HG03097 (cell line): ENCODE measurements at regions not wholly inside any gene's neighbourhood (a gene's known extent, or its start where the extent isn't known, plus 50 kb on each side); places are given as distances from the start of the nearest gene placed in this dataset.
"Not testable (repeated sequence)": the region's sequence is repeated elsewhere in the genome, so short reads cannot be mapped to it uniquely, and the experiment has no call there.

Experiments
- ATAC-seq: cut with Tn5 transposase; IDR thresholded peaks from one replicate; pipeline ENCODE4 v1.9.1; 2021; ENCODE audit not compliant: unreplicated experiment, low FRiP score

DNA sequence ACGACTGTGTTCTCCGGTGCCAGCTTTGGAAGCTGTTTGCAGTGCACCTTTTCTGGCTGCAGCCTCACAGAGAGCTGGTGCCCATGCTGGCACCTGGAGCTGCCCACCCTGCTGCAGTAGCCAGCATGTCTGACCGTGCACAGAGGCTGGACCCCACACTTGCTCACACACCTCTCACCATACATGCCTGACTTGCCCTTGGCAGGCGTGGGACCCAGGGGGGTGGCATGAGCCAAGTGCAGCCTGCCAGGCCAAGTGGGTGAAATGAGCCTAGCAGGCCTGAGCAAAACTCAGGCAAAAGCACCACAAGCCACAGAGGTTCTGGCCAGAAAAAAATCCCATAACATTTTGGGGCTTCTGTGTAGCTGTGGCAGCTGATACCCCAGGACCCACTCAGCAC, 258.8 kb downstream of the XPNPEP1 start:
- no peak for ATAC-seq

DNA sequence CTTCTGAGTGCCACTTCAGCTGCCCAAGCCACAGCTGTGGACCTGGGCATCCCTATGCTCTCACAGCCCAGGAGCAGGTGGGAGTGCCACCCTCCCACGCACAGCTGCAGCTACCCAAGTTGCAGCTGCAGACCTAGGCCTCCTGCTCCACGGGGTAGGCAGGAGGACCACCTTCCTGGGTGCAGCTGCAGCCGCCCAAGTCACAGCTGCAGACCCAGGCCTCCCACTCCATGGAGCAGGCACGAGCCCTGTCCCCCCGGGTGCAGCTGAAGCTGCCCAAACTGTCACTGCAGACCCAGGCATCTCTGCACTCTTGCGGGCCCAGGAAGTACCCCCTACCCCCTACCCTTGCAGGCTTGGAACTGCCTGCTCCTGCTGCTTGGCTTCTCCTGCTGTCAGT, 260.2 kb downstream of the XPNPEP1 start:
- ATAC-seq, result no peak

DNA sequence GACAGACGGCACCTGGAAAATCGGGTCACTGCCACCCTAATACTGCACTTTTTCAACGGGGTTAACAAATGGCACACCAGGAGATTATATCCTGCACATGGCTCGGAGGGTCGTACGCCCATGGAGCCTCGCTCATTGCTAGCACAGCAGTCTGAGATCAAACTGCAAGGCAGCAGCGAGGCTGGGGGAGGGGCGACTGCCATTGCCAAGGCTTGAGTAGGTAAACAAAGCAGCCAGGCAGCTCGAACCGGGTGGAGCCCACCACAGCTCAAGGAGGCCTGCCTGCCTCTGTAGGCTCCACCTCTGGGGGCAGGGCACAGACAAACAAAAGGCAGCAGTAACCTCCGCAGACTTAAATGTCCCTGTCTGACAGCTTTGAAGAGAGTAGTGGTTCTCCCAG, 270.7 kb downstream of the XPNPEP1 start:
- ATAC-seq, result not testable (repeated sequence)

GRCh38 chr10:109650228-109650627, 273.1 kb downstream of the XPNPEP1 start:
- no peak for ATAC-seq

- no peak for ATAC-seq
These were observed 275.7 kb downstream of the XPNPEP1 start for GRCh38 chr10:109647627-109648026.

GRCh38 chr10:109633846-109634245, 289.5 kb downstream of the XPNPEP1 start:
- ATAC-seq, result no peak

GRCh38 chr10:109633017-109633416, 290.3 kb downstream of the XPNPEP1 start:
- not testable (repeated sequence) for ATAC-seq

DNA sequence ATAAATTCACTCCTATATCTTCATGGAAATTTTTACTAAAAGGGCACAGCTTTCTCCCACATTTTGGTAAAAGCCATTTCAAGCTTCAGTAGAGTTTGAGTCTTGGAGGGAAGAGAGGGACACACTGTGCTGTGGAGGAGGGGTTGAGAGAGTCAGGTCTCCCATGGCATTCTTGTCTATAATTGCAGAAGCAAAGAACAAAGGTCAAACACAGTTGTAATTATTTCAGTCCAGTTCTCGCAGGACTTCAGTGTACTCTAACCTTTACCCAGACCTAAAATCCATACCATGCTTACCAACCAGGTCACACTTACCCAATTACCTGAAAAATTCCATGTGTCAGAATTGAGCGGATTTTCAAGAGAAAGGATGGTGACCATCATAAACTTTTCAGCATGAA, 298.4 kb downstream of the XPNPEP1 start:
- no peak for ATAC-seq

- ATAC-seq, result no peak
These were observed 300.7 kb downstream of the XPNPEP1 start for GRCh38 chr10:109622566-109622965.

GRCh38 chr10:109620396-109620795, 302.9 kb downstream of the XPNPEP1 start:
- ATAC-seq, result no peak

- no peak for ATAC-seq
These were observed 303.4 kb downstream of the XPNPEP1 start for GRCh38 chr10:109619914-109620313.

- ATAC-seq, result no peak
These were observed 304.6 kb downstream of the XPNPEP1 start for GRCh38 chr10:109618748-109619147.

- no peak for ATAC-seq
These were observed 305.0 kb downstream of the XPNPEP1 start for GRCh38 chr10:109618301-109618700.

DNA sequence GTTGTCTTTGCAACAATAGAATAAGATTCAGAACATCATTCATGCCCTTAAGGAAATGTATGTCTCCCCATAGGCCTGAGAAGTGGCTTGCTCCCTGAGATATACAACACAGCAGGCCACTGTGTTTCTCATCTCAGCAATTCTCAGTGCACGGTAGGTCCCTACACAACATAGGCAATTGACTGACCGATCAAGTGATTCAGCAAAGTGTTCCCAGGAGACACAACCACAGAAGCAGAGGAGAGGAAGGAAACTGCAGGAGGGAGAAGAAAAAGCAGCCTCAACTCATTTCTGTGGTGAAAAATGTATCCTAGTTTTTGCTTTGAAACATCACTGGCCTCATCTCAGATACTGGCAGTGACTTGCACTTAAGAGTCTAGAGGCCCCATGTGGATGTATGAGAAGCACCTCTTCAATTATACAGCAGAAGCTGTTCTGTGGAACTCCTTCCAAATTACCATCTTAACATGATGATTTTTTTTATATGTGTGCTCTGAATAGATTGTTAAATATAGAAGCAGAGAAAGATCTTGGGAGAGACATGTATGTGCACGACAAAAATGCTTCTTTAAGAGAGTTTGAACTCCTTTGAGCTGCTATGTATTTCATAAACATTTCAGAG, 306.8 kb downstream of the XPNPEP1 start:
- ATAC-seq, result no peak

DNA sequence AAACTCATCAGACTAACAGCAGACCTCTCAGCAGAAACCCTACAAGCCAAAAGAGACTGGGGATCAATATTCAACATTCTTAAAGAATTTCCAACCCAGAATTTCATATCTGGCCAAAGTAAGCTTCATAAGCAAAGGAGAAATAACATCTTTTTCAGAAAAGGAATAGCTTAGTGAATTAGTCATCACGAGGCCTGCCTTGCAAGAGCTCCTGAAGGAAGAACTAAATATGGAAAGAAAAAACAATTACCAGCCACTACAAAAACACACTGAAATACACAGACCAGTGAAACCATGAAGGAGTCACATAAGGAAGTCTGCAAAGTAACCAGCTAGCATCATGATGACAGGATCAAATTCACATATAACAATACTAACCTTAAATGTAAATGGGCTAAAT, 328.0 kb downstream of the XPNPEP1 start:
- ATAC-seq, result not testable (repeated sequence)

GRCh38 chr10:109593682-109594081, 329.6 kb downstream of the XPNPEP1 start:
- ATAC-seq, result no peak

- no peak for ATAC-seq
These were observed 330.9 kb downstream of the XPNPEP1 start for GRCh38 chr10:109592391-109592790.

GRCh38 chr10:109591601-109592000, 331.7 kb downstream of the XPNPEP1 start:
- ATAC-seq, result no peak

DNA sequence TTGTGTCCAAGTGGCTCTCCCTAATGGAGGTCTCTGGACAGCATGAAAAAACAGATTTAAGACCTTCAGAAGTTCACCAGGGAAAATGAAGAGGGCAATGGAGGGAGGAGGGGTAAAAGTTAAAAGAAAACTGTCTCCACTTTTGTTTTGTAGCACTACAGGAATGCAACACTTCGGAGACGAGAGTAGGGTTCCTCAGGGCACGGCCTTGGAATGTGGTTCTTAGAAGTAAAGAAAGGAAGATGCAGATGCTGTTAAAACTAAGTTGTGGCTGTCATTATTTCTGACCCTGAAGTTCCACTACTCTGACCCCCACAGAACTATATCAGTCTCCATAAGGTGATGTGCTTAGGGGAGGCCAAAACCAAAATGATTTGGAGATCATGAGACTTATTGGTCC, 335.1 kb downstream of the XPNPEP1 start:
- ATAC-seq, result no peak

DNA sequence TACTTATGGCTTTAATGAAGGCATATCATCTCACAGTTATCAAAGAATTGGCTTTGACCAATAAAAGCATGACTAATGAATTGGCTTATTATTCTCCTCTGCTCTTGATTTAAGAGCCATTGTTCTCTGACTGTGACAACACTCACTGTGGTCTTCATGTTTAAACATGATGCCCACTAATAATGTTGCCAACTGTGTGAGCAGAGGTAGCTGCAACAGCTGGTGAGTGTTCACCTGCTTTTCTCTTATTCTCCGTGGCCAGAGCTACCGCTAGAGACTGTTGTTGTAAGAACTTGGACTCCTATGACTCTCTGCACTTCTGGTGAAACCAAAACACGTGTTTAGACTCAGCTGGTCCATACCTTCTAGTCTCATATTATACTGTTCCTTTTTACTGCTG, 335.9 kb downstream of the XPNPEP1 start:
- no peak for ATAC-seq

- ATAC-seq, result no peak
These were observed 366.9 kb downstream of the XPNPEP1 start for GRCh38 chr10:109556399-109556798.

DNA sequence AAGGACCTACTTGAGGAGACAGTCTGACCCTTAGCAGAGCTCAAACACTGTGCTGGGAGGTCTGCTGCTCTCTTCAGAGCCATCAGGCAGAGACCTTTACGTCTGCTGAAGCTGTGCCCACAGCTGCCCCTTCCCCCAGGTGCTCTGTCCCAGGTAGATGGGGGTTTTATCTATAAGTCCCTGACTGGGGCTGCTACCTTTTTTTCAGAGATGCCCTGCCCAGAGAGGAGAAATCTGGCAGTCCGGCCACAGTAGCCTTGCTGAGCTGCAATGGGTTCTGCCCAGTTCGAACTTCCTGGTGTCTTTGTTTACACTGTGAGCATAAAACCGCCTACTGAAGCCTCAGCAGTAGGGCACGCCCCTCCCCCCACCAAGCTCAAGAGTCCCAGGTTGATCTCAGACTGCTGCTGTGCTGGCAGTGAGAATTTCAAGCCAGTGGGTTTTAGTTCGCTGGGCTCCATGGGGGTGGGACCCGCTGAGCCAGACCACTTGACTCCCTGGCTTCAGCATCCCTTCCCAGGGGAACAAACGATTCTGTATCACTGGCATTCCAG, 381.2 kb downstream of the XPNPEP1 start:
- not testable (repeated sequence) for ATAC-seq

DNA sequence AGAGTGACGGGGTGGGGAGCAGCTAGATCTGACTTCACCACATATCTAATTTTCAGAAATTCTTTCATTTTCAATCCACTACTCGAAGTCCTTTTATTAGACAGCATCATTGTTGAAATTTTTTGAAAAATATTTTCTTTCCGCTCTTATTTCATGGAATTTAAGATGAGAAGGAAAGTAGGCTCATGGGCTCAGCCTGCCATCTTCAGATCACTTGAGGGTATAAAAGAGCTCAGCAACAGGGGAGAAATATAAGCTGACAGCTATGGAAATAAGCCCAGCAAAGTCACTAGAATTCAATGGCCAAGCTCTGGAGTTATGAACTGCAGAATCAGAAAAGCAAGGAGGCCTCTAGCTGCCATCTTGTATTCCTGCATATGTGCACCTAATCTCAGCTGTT, 389.1 kb downstream of the XPNPEP1 start:
- ATAC-seq, result no peak
